Neural crest cell (in vitro differentiated cells): ENCODE measurements at regions not wholly inside any gene's neighbourhood (a gene's known extent, or its start where the extent isn't known, plus 50 kb on each side); places are given as distances from the start of the nearest gene placed in this dataset.
A peak's percentile ranks its signal among the peaks of the same experiment; 100 is the strongest.

Experiments
- DNase-seq: peaks from one replicate; pipeline ENCODE4 v3.0.0; 2021; ENCODE audit warnings: low read depth, mixed read lengths, low spot score
- H3K27ac Mint-ChIP-seq: one replicate; pipeline ENCODE4 v1.8.0; 2021; ENCODE audit warnings: mild to moderate bottlenecking, mixed read lengths; ENCODE audit not compliant: unreplicated experiment
- H3K27me3 Mint-ChIP-seq: 2 replicates; pipeline ENCODE4 v1.8.0; 2021; ENCODE audit warnings: low read depth, mild to moderate bottlenecking, mixed read lengths
- H3K36me3 Mint-ChIP-seq: 2 replicates; pipeline ENCODE4 v1.8.0; 2021; ENCODE audit warnings: low read depth, mild to moderate bottlenecking, mixed read lengths
- H3K4me1 Mint-ChIP-seq: 2 replicates; pipeline ENCODE4 v1.8.0; 2021; ENCODE audit warnings: mixed read lengths
- H3K4me3 Mint-ChIP-seq: one replicate; pipeline ENCODE4 v1.8.0; 2021; ENCODE audit warnings: mild to moderate bottlenecking, mixed read lengths
- H3K9me3 Mint-ChIP-seq: 2 replicates; pipeline ENCODE4 v1.8.0; 2021; ENCODE audit warnings: mixed read lengths
- CTCF ChIP-seq: fragments of 200-600 bp; sonication (generic); conservative IDR thresholded peaks from 2 replicates; pipeline ENCODE4 v1.5.0; 2021; ENCODE audit warnings: antibody characterized with exemption, mild to moderate bottlenecking

GRCh38 chr14:98591161-98591560, 680.8 kb downstream of the BCL11B start:
- H3K4me3 Mint-ChIP-seq = no peak overlapping the region
- H3K36me3 Mint-ChIP-seq = peaks cover 3% of the 10 kb centered on the region
- no peak for DNase-seq
- H3K27ac Mint-ChIP-seq = no peak overlapping the region
- no peak for TF ChIP-seq CTCF
- H3K27me3 Mint-ChIP-seq = peaks cover 10% of the 10 kb centered on the region
- peaks cover 49% of the 10 kb centered on the region for H3K4me1 Mint-ChIP-seq
- no peaks in the 10 kb centered on the region for H3K9me3 Mint-ChIP-seq

- DNase-seq = no peak
- H3K9me3 Mint-ChIP-seq = peaks cover 8% of the 10 kb centered on the region
- peak overlapping the region; percentile 10 for H3K4me3 Mint-ChIP-seq
- H3K4me1 Mint-ChIP-seq = peaks cover 39% of the 10 kb centered on the region
- TF ChIP-seq CTCF = no peak
- peaks cover 11% of the 10 kb centered on the region for H3K36me3 Mint-ChIP-seq
- H3K27me3 Mint-ChIP-seq = peaks cover 8% of the 10 kb centered on the region
- H3K27ac Mint-ChIP-seq = peak overlapping the region; percentile 94
These were observed 679.3 kb downstream of the BCL11B start for GRCh38 chr14:98592611-98593170.

GRCh38 chr14:98593361-98593761, 678.6 kb downstream of the BCL11B start:
- DNase-seq = peak; percentile 70
- peaks cover 11% of the 10 kb centered on the region for H3K36me3 Mint-ChIP-seq
- H3K9me3 Mint-ChIP-seq = peaks cover 11% of the 10 kb centered on the region
- peak overlapping the region; percentile 50 for H3K4me3 Mint-ChIP-seq
- TF ChIP-seq CTCF = no peak
- peaks cover 8% of the 10 kb centered on the region for H3K27me3 Mint-ChIP-seq
- peak overlapping the region; percentile 96 for H3K27ac Mint-ChIP-seq
- H3K4me1 Mint-ChIP-seq = peaks cover 38% of the 10 kb centered on the region

DNA sequence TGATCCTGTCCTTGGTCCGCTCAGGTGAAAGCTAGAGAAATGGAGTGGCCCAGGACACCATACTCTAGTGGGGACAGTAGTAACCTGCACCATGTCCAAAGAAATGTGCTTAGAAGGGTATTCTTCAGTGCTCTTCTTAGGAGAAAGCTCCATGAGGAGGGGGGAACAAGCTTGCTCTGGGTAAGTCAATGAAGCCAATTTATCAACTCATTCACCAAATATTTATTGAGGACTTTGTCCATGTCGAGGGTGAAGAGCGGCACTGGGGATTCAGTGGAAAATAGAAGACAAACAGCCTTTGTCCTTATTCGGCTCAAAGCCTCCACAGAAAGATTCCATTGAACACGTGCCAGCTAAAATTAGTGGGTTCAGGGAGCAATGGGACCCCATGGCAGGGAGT, 677.8 kb downstream of the BCL11B start:
- no peak for TF ChIP-seq CTCF
- peaks cover 11% of the 10 kb centered on the region for H3K9me3 Mint-ChIP-seq
- no peak for DNase-seq
- peak overlapping the region; percentile 96 for H3K27ac Mint-ChIP-seq
- peaks cover 38% of the 10 kb centered on the region for H3K4me1 Mint-ChIP-seq
- peak overlapping the region; percentile 50 for H3K4me3 Mint-ChIP-seq
- peaks cover 11% of the 10 kb centered on the region for H3K36me3 Mint-ChIP-seq
- H3K27me3 Mint-ChIP-seq = peaks cover 8% of the 10 kb centered on the region

GRCh38 chr14:98598576-98598975, 673.4 kb downstream of the BCL11B start:
- H3K36me3 Mint-ChIP-seq = peaks cover 11% of the 10 kb centered on the region
- peaks cover 11% of the 10 kb centered on the region for H3K9me3 Mint-ChIP-seq
- H3K4me3 Mint-ChIP-seq = no peak overlapping the region
- peaks cover 21% of the 10 kb centered on the region for H3K4me1 Mint-ChIP-seq
- no peak for TF ChIP-seq CTCF
- H3K27me3 Mint-ChIP-seq = peaks cover 6% of the 10 kb centered on the region
- H3K27ac Mint-ChIP-seq = no peak overlapping the region
- DNase-seq = no peak
